ENCODE measurements at regions not wholly inside any gene's neighbourhood (a gene's known extent, or its start where the extent isn't known, plus 50 kb on each side); places are given as distances from the start of the nearest gene placed in this dataset.

- TF ChIP-seq CTCF (IDR thresholded peaks at IDR 0.05; ENCODE audit: insufficient read depth, low read depth, low read length, missing control alignments): no peak
- no peak for DNase-seq (ENCODE audit: low read depth)
- H3K4me3 ChIP-seq (ENCODE audit: low read length): no peak overlapping the region
Measured at GRCh38 chr10:4457597-4457996, 368.4 kb upstream of the AKR1E2 start.

DNA sequence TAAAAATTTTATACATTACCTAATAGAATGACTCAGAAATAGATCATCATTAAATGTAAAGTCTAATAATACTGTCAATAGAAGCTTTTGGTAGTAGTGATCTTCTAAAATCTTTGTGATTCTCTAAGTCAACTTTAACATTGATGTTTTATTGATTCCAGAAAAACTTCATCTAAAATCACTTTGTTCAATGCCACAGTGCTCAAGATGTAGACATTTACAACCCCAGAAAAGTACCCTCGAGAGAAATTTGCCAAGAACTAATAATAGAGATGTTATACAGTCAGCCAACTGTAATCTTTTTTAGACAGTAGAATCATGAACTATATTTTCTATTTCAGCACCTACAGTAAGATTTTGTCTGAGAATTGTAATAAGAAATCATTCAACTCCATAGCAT is 369.2 kb upstream of the AKR1E2 start:
- DNase-seq (ENCODE audit: low read depth): no peak

GRCh38 chr10:4456279-4456678 is 369.7 kb upstream of the AKR1E2 start:
- no peak overlapping the region for H3K4me3 ChIP-seq (ENCODE audit: low read length)
- TF ChIP-seq CTCF (IDR thresholded peaks at IDR 0.05; ENCODE audit: insufficient read depth, low read depth, low read length, missing control alignments): no peak
- DNase-seq (ENCODE audit: low read depth): no peak

More for the DNA sequence above, 369.2 kb upstream of the AKR1E2 start:
- no peak overlapping the region for H3K4me3 ChIP-seq (ENCODE audit: low read length)
- no peak for TF ChIP-seq CTCF (IDR thresholded peaks at IDR 0.05; ENCODE audit: insufficient read depth, low read depth, low read length, missing control alignments)

DNA sequence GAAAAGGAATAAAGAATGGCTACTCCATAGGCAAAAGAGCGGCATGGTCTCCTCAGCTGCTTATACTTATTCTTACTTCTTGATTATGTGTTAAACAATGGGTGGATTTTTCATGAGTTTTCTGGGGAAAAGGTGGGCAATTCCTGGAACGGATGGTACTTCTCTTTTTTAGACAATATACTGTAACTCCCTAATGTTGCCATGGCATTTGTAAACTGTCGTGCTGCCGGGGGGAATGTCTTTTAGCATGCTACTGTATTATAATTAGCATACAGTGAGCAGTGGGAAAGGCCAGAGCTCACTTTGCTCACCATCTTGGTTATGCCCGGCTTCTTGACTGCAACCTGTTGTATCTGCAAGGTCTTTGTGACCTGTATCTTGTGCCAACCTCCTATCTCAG is 372.1 kb upstream of the AKR1E2 start:
- H3K4me3 ChIP-seq (ENCODE audit: low read length): no peak overlapping the region
- no peak for TF ChIP-seq CTCF (IDR thresholded peaks at IDR 0.05; ENCODE audit: insufficient read depth, low read depth, low read length, missing control alignments)
- DNase-seq (ENCODE audit: low read depth): no peak

- H3K4me3 ChIP-seq (ENCODE audit: low read length): no peak overlapping the region
- TF ChIP-seq CTCF (IDR thresholded peaks at IDR 0.05; ENCODE audit: insufficient read depth, low read depth, low read length, missing control alignments): no peak
- DNase-seq (ENCODE audit: low read depth): no peak
Measured at GRCh38 chr10:4453276-4453675, 372.7 kb upstream of the AKR1E2 start.

GRCh38 chr10:4450981-4451908 is 374.8 kb upstream of the AKR1E2 start:
- peak; percentile 83 for DNase-seq (ENCODE audit: low read depth)
- no peak overlapping the region for H3K4me3 ChIP-seq (ENCODE audit: low read length)
- no peak for TF ChIP-seq CTCF (IDR thresholded peaks at IDR 0.05; ENCODE audit: insufficient read depth, low read depth, low read length, missing control alignments)

- no peak overlapping the region for H3K4me3 ChIP-seq (ENCODE audit: low read length)
- no peak for DNase-seq (ENCODE audit: low read depth)
- TF ChIP-seq CTCF (IDR thresholded peaks at IDR 0.05; ENCODE audit: insufficient read depth, low read depth, low read length, missing control alignments): no peak
Measured at GRCh38 chr10:4450169-4450568, 375.8 kb upstream of the AKR1E2 start.
